Posterior cingulate gyrus (tissue), 11 donors: ENCODE measurements at regions not wholly inside any gene's neighbourhood (a gene's known extent, or its start where the extent isn't known, plus 50 kb on each side); places are given as distances from the start of the nearest gene placed in this dataset.

Experiments used
- DNase-seq, 10 donors: peaks; one replicate each; pipeline versions ENCODE4 v3.0.0 to v3.0.0-alpha.2; 2020 to 2021; ENCODE audit warnings: mixed read lengths in 3 of 10
- intact Hi-C: fragments of 100-400 bp; cut with DNase I; formaldehyde crosslinking; loops from one replicate; pipeline ENCODE4 v1.15.1; 2023

DNA sequence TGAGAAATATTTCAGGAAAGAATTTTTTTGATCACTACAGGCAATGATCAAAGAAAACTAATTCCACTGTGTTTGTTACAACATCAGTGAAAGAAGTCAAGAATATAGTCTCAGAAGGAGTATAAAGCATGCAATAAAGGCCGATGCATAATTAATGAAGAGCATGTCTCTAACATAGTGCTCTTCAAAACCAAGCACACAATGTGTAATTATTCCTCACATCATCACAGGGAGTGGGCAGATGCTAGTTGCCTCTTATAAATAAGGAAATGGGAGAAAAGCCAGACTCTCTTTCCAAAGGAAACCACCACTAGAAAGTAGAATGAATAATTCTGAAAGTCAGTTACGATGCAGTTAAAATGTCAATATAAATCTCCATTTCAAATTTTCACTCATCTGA is 220.1 kb downstream of the TEX36 start:
- intact Hi-C loops: no loop called here
- no peak for DNase-seq

DNA sequence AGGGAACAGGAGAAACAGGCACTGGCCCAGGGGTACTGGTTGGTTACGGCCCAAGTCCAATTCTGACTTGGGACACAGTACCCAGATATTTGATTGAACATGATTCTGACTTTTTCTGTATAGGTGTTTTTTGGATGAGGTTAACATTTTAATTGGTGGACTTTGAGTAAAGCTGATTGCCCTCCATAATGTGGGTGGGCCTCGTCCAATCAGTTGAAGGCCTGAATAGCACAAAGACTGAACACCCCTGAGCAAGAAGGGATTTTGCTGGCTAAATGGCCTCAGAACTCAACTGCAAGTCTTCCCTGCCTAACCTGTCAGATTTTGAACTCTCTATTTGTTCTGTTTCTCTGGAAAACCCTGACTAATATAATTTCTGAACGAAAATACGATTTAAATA is 222.6 kb downstream of the TEX36 start:
- intact Hi-C loops: no loop called here

DNA sequence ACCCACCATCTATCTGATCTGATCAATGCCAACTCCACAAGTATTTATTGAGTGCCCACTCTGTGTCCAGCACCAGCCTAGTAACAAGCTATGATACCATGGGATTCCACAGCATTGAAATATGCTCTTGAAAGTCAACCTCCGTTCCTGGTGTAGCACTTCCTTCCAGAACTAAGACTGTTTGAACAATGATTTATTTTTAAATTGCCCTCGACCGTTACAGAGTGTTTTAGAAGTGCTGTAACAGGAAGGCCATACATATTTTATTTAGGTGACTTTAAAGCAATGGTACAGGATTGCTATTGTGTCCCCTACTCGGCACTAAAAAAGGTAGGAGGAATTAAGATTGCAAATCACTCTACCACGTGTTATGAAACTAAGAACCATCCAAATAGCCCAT is 225.6 kb downstream of the TEX36 start:
- no peak for DNase-seq

More for the DNA sequence above, 222.6 kb downstream of the TEX36 start:
- peak in 1 of 10 donors; percentile 32 for DNase-seq

DNA sequence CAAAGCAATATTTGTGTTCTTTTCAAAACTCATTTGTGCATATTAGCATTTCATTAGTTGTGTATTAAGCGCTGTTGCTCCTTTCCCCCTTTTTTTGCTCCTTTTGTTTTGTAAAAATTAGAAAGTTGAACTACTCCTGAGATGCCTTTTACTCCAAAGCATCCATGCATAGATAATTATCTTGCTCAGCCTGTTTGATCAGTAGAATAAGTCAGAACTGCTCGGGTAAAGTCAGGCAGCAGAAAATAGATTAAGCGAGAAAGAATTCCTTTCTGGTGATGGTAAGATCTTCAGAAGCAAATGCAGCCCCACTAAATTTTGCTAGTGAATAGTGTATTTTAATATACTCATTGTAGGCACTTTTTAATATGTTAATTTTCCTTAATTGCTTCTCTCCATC is 227.1 kb downstream of the TEX36 start:
- intact Hi-C loops: no loop called here

More for the DNA sequence above, 225.6 kb downstream of the TEX36 start:
- intact Hi-C loops: no loop called here

DNA sequence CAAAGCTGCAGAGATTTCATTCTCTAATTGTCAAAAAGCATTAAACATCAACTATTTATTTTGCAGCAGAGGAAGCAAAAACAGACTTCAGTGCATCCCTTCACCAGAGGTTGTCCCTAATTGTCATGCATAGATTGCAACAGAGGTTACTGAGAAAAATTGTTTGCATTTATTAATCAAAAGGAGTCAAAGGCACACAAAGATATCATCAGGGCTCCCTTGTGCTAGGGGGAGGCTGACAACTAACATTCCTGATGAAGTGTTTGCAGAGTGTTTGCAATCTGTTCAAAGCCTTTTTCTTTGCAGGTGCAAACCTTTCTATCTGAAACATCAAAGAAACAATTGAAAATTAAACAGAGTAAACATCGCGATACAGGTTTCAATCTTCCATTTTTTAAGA is 227.5 kb downstream of the TEX36 start:
- no peak for DNase-seq
- intact Hi-C loops: no loop called here

More for the DNA sequence above, 227.1 kb downstream of the TEX36 start:
- no peak for DNase-seq

DNA sequence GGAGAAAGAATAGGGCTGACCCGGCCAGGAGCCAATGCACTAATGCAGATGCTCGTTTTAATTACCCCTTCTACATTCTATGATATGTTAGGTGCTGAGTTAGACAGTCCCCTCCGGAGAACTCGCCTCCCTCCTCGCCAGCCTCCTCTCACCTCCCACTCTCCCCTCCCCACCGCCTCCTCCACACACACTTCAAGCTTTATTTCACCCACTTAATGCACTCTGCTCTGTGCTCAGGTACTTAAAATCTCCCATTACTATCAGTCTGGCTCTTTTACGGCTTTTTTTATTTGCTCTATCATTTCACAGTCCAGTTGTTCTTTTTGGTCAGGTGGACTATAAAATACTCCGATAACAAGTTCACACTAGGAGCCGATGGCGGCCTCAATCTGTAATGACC is 231.6 kb downstream of the TEX36 start:
- intact Hi-C loops: no loop called here
- DNase-seq: peak in 1 of 10 donors; percentile 19

DNA sequence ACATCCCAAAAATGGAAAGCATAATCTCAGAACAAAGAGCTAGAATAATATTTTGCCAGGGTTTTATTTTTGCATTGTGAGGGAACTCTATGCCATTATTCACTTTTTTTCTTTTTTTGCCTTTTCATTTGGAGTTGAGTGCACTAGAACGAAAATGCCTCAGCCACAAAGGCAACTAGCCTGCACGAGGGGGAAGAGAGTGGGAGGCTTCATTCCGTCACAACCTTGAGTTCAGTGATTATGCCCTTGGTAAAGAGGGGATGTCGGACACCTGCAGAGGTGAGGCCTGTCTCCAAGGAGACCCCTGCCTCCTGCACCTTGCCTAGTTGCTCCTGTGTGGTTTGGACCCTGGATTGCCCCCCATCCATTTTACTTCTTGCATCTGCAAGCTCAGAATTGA is 232.7 kb downstream of the TEX36 start:
- no peak for DNase-seq
- intact Hi-C loops: no loop called here

DNA sequence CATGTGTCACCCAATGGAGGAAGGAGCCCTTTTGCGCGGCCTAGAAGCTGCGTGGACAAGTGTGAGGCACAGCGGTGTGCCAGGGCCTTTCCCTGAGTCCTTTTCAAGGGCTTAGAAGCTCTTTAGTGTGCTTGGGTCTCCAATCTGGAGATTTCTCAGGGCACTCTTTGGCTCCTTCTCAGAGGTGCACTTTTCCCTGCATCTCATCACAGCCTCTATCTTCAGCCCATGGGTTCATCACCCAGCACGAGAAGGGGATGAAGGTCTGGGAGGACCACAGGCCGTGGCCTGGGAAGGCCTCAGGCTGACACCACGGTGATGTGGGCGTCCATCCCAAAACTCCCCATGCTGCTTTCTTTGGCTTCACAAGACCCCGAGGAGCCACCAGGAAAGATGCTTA is 233.4 kb downstream of the TEX36 start:
- intact Hi-C loops: no loop called here
- peak in 1 of 10 donors; percentile 9 for DNase-seq

DNA sequence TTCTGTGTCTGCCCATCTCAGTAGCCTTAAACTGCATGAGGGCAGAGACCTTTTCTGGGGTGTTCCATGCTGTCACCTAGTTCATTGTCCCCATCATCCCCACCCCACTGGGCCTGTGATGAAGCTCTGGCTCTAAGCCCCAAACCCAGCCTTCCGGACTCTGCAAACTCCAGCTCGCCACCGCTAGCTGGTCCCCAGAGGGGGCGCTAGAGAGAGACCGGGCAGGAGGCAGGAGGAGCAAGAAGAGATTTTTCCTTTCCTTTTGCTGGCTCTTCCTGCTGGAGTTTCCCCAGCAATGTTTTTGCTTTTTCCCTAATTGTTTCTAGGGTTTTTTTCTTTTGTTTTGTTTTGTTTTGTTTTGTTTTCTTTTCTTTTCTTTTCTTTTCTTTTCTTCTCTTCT is 234.4 kb downstream of the TEX36 start:
- peak in 1 of 10 donors; percentile 35 for DNase-seq

DNA sequence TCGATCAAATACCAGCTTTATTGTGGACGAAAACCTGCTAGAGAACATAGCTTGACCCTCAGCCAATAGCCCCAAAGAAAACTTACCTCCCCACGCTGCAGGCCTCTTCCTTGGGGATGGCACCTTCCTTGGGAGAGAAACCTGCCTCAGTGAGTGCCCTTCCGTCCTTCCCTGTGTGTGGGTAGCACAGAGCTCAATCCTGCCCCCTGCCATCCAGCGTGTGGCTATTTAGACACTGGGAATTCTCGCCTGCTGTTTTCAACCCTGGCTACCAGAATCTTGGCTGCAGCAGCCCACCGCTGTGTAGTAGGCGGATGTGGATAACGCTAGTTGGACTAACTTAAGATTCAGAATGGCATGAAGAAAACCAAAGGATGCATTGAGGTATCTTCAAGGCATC is 238.2 kb downstream of the TEX36 start:
- peak in 1 of 10 donors; percentile 13 for DNase-seq
- intact Hi-C loops: no loop called here

More for the DNA sequence above, 234.4 kb downstream of the TEX36 start:
- intact Hi-C loops: no loop called here

DNA sequence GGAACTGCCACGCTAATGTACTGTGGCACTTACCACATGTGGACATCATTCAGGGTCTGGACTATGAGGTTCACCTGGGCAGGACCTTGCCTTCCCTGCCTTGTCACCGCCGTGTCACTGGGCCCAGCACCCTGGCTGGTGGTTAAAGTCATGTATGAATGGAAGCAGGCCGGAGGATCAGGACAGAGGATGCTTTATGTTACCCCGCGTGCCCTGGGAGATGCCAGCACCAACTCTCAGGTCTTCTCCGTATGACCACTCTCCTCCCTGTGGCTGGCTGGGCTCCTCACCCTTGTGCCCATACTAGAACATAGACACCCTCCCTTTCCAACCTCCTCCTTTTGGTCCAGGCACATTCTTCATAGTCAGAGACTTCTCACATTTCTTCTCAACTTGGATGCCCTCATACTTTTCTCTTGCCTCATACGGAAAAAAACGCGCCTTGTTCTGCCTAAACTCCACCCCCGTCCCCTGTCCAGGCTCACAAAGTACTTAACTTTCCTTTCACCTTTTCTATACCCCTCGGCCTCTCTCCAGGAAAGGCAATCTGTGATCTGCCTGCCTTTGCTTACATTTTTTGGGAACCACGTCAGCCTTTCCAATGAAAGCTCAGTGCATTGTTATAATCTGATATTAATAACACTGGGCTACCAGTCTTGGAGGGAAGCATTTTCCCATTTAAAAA is 240.0 kb downstream of the TEX36 start:
- intact Hi-C loops: no loop called here
- peak in 1 of 10 donors; percentile 65 for DNase-seq

DNA sequence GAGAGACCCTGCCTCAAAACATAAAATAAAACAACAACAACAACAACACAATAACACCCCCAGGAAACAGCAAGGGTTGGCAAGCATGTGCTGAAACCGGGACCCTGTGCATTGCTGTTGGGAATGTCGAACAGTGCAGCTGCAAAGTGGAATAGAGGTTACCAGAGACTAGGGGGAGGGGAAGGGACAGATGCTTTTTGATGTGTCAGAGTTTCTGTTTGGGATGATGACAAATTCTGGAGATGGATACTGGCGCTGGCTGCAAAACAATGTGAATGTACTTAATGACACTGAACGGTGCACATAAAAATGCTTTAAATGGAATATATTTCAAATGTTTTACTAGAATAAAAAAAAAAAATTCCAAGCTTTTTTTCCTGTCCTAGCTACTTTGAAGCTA is 241.8 kb downstream of the TEX36 start:
- DNase-seq: no peak
- intact Hi-C loops: no loop called here

DNA sequence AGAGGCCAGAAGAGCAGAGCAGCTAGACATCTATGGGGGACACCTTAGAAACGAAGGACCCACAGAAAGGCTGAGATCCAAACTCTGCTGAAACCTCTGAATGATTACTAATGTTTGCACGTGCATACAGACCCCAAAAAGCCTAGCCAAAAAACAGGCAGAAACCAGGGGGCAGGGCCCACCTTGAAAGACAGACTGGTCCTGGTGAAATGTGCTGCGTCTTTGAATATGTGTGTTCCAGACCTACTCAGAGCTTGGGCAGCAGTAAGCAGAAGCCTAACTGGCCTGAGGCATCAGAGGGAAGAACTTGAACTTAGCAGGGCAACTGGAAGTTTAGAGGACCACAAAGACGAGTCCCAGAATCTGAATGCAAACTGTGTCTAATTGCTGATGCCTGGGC is 251.8 kb downstream of the TEX36 start:
- intact Hi-C loops: no loop called here
- peak in 1 of 10 donors; percentile 36 for DNase-seq

DNA sequence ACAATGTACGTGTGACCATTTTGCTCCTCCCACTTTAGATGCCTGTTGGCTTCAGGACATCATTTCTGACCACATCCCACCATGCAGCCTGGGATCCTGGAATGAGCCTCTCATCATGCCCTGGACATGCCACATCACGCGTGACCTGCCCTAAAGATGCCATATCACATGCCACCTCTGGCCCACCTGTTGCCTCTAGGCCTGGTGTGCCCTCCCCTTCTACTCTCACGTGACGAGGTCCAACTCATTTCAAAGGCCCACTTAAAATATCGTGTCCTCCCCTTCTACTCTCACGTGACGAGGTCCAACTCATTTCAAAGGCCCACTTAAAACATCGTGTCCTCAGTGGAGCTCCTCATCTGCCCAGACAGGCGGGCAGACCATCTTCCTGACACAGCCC is 254.9 kb downstream of the TEX36 start:
- no peak for DNase-seq
- intact Hi-C loops: no loop called here

DNA sequence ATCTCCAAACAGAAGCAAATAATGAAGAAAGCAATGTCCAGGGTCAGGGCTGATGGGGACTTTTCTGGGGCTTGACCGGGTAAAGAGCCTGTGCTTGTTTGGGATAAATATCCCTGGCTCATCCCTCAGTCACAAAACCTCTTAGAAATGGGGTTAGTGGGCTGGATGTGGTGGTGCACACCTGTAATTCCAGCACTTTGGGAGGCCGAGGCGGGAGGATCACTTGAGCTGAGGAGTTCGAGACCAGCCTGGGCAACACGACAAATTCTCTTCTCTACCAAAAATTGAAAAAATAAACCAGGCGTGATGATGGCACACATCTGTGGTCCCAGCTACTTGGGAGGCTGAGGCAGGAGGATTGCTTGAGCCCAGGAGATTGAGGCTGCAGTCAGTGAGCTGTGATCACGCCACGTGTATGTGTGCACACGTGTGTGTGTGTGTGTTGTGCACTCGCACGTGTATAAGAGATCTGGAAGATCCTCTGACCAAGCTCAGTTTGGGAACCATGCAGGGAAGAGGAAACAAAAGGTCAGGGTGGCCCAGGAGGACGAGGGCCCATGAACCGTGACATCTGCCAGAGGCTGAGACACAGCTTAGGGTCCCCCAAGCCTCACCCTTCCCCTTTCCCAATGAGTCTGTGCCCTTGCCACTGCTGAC is 258.6 kb downstream of the TEX36 start:
- intact Hi-C loops: no loop called here

DNA sequence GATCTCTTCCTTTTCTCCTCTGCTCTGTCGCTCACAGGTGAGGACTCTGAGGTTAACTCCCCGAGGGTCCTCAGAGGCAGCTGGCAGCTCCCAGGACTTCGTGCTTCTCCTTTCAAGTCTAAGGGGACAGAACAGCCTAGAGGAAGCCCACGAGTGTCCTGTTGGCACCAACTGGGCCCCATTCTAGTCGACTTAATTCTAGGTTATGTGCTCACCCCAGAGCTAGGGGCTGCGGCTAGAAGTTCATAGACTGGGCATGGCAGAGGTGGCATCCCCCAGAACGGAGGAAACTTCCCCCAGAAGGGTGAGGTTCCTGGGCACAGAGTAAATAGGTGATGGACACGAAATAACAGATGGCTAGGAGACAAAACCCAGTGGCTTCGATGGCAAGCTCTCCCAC is 259.4 kb downstream of the TEX36 start:
- intact Hi-C loops: no loop called here
- DNase-seq: no peak

More for the DNA sequence above, 258.6 kb downstream of the TEX36 start:
- DNase-seq: no peak

DNA sequence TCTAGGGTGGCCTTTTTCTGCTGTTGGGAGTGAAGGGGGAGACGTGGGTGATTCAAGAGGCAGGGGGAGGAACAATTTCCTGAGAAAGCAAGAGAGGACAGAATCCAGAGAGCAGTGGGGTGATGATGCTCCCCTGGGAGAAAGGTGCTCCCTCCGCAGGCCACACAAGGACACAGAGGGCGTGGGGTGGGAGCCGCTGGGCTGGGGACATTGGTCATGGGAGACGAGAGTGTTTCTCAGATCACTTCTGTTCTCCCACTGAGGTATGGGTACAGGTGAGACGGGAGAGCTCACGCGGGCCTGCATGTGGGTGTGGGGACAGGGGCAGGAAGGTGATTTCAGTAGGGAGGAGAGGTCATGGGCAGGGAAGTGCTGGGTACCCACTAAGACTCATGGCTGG is 259.5 kb upstream of the CTBP2 start:
- intact Hi-C loops: no loop called here
- DNase-seq: no peak

DNA sequence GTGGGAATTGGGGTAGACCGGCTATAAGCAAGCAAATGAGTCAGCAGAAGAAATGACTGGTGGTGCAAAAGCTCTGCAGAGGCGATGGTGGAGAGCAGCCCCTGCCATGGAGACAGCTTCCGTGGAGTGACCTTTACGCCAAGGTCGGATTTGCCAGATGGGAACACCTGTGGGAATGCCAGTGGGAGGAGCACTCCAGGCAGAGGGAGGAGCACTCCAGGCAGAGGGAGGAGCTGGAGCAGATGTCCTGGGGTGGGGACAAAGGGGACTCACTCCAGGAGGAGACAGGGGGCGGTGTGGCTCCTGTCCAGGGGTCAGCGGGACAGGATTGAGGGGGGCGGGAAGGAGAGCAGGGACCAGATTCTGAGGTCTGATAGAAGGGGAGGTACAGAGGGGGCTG is 258.8 kb upstream of the CTBP2 start:
- intact Hi-C loops: no loop called here
- DNase-seq: no peak

DNA sequence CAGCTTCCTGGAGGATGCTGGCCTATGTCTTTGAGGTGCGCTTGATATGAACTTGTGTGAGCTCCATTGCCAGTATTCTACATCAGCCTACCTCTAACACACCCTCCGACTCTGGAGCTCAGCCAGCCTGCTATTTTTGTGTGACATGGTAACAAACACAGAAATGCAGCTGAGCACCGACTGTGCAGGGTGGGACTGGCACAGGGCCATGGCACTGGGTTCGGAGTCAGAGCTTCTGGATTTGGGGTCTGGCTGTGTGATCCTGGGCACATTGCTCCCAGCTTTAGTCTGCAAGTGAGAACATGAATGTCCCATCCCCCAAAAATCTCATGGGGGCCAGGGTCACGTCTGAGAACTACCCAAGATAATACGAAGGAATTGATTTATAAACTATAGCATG is 257.2 kb upstream of the CTBP2 start:
- no peak for DNase-seq
- intact Hi-C loops: no loop called here

DNA sequence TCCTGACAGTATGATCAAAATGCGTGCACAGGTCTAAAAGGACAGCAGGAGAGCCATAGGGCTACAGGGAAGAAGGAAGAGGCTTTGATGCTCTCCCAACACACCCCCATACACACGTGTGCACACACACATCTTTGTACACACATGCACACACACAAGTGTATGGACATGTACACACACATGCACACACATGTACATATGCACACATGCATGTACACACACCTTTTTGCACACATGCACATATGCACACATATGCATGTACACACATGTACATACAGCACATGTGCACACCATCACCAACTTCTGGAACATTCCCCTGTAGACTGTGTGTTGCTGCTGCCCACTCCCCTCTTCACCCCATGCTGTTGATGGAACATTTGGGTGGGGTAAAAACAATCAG is 255.6 kb upstream of the CTBP2 start:
- DNase-seq: no peak
- intact Hi-C loops: no loop called here

DNA sequence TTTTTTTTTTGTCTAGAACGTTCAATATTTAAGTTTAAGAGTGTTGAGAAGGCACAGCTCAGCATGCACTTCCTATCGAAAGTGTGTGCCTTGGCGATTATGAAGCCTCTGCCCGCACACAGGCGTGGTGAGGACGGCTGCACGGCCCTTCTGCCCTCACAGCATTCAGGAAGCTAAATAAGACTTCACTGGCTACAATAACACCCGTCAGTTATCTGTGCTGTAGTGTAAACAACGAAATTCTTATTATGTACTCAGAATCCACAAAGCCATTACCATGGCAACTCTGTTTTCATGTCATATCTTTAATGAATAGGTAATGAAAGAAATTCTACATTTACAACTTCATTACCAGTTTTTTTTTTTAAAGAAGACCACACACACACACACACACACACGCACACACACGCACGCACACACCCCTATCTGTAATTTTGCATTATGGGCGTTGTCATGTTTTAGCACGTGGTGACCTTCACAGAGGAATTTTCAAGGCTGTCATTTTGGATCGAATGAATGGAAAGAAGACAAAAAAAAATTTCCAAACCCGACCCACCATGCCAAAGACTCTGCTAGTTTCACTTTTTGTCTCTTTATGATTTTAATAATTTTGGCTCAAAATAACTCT is 254.8 kb upstream of the CTBP2 start:
- DNase-seq: no peak
- intact Hi-C loops: no loop called here

DNA sequence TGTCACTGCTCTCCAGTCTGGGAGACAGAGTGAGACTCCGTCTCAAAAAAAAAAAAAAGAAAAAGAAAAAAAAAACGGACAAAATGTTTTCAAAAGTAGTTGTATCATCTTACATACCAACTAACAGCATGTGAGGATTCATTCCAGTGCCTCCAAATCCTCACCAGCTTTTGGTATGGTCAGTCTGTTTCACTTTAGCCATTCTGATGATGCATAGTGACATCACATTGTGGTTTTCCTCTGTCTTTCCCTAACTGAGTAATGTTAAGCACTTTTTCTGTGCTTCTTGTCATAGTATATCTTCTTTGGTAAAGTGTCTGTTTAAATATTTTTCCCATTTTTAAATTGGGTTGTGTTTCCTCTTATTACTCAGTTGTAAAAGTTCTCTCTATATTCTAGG is 251.4 kb upstream of the CTBP2 start:
- intact Hi-C loops: no loop called here
- DNase-seq: no peak
